Dedifferentiated amniotic fluid mesenchymal stem cell (primary cell): ENCODE measurements at regions not wholly inside any gene's neighbourhood (a gene's known extent, or its start where the extent isn't known, plus 50 kb on each side); places are given as distances from the start of the nearest gene placed in this dataset.
"Not testable (repeated sequence)": the region's sequence is repeated elsewhere in the genome, so short reads cannot be mapped to it uniquely, and the experiment has no call there.

Experiments used
- DNase-seq: peaks from one replicate; pipeline ENCODE4 v3.0.0-alpha.2; 2016; ENCODE audit errors: extremely low spot score

DNA sequence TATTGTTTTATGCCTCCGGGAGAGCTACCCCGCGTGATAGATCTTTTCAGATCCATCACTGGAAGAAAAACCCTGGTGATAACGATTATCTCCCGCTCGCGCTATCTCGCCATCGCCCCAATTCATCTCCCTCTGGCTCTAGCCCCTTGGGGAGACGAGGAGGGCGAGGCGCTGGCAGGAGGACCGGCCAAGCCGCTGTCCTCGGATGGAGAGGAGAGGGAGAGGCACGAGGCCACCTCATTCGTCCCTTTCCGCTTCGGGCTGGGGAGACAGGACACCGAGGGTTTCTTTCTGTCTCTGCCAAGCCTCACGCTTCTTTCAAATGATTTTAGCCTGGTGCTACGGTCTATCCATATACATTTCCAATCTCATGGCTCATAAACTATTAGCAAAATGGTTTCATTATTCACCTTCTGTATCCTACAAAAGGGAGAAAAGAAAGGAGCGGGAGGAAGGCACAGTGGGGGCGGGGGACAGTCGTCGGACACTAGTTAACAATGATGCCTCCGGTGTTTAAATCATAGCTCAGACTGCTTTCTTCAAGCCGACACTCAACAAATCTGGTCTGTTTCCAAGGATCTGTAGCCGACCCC lies 415.0 kb upstream of the ESRRG start:
- DNase-seq: no peak

DNA sequence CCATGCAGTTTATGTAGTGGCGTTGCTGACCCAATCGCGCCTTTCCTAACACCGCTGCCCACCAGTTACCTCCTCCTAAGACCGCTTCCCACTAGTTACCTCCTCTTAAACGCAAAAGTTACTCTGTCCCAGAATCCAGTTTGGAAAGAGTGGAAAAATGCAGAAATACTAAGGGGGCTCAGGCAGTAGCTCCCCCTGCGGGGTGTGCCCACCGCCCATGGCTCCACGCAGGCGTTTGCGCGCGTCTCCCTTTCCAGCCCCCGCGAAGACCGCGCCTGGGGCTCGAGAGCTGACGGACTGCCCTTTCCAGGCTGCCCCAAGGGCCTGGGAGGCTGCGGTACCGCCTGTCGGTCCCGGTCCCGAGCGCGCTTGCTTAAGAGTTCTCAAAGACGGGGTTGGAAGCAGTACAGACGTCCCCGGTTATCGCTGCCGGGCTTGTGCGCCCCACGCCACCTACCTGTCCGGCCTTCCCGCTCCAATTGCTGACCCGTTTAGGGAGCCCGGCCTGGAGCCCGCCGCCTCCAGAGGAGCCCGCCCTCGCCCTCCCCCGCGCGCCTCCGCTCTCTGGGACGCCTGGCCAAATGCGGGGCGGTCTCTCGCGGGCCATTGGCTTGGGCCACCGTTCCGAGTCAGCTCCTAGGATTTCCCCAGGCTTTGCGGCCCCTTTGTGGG lies 414.1 kb upstream of the ESRRG start:
- DNase-seq: no peak

DNA sequence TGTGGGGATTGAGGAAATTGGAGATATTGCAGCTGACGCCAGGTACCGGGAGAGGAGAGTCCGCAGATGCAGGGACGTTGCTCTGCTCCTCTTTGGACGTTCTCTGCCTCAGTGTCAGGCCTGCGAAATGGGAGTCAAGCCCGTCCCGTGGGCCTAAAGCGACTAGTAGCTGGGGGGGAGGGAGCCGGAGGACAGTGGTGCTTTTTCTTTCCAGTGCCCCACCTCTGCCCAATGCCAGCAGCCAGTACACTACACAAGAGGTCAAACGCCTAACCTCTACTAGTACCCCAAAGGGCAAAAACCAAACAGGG lies 413.6 kb upstream of the ESRRG start:
- DNase-seq: no peak

DNA sequence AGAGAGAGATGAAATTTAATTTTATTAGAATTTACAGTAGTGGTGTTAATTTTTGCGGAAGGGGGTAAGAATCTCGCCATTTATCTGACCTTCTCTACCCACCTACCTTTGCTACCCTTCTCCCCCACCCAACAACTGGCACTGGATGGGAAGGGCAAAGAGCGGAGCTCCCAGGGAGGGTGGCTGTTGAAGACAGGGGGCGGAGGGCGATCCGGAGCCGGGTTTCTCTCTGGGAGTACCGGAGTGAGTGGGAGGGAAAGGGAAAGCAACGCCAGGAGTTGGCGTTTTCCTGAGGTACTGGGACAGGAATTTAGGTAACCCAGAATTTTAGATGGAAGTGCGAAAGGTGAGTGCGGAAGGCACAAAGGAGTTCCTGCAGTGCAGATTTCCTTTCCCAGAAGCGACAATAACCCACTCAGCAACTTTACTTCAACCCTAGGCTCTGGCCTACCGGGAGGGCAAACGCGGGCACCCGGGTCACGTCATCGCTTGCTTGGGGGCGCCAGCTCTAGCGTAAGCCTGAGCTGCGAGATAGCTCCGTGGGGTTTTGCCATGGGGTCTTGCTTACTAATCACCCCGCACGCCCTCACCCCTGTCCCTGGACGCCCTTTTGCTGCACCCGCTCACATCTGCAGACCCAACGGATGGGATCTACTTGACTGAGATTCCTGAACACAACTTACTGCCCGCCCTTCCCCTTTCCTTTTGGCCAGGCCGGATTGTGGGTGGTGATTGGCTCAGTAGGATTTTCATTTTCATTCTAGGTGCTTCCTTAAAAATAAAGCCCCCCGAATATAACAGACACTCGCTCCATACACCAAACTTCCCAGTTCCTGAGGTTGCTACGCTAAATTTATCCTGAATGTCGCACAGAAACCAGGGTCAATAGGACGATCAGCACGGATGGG lies 413.0 kb upstream of the ESRRG start:
- DNase-seq: no peak

DNA sequence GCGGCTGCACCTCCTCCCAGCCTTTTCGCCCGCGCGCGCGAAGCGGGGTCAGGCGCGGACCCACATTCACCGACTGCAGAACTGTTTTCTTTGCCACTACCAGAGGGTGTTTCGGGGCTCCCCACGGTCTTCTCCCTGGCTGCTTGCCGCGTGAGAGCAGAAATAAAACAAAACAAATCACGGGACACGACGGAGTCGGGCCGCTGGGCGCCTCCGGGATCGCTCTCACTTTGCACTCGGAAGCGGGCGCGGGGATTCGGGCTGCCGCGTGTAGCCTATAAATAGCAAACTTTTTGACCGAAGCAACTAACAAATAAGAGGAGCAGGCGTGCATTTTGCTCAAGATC lies 412.3 kb upstream of the ESRRG start:
- DNase-seq: no peak

DNA sequence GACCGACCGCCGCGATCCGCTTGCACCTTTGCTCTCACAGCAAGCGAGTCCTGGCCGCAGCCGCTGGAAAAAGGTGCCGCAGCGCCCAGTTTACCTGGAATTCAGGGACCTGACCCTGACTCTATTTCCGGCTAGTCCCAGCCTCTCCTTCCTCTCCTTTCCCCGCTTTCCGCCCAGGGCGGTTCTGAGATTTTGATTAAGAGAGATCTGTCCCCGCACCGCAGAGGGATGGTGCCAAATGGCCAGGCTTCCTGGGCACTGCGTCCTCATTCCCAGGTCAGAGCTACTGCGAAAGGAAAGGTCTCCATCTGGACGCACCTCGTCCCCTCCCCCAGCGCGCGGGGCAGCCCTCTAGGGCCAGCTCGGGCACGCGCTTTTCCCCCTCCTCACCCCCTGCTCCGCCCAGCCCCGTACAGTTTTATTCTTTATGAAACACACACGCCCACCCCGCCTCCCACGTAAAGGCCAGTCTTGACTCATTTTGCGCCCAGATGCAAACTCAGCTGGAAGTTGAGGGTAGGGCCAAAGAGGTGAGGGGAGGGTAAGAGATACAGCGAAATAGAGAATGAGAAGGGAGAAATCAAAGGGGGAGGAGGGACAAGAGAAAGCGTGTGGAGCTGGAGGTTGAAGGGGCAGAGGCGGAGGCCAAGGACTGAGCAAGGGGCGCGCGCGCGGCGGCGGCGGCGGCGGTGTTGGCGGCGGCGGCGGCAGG lies 411.8 kb upstream of the ESRRG start:
- DNase-seq: no peak

DNA sequence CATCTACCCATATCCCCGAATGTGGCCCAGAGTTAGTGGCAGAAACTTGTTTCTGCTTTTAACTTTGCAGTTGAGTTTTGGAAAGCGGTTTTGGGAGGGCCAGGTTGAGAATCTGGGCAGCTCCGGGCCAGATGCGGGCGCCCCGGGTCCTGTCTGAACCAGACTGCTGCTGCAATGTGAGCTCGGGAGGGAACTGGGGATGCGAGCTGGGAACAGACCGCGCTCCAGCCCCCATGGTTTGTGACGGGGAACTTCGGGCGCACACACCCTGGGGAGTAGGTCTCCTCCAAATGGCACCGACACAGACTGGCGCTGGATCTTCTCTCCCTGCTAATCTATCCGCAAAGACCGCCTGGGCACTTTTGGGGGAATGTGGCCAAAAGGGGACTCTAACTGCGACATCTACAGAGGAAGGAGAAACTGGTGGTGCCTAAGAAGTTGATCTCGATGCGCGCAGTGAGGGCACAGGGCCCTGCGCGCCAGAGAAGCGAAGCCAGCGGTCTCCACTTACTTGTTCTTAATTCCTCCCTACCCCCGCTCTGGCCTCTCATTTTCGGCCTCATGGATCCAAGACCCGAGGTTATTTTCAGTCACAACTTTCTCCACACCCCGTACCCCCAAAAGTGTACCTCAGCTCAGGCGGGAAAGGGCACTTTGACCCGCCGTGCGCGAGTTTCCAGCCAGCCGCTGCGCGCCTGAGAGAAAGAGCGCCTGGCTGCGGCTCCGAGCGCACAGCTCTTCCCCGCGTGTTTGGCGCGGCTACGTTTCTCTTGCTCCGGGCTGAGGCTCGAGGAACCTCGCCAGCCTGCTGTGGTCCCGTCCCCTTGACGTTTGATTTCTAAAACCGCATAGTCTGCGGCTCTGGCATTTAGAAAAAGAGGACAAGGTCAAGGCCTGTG lies 411.0 kb upstream of the ESRRG start:
- DNase-seq: no peak

DNA sequence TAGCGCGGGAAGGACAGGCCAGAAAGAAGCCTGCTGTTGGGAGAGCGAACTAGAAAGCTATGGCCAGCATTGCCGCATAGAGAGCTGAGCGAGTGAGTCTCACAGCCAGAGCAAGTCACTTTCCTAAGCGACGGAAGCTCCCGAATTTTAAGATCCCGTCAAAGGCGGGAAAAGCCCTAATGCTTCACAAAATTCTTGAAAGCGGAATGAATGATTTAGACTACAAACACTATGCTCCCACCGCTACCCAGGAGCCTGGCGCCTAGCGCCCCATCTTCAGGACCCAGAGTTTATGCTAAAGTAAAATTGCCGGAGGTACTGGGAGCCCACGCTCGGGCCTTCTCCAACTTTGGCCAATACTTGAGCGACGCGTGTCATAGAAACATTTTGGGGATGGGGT lies 409.9 kb upstream of the ESRRG start:
- no peak for DNase-seq

DNA sequence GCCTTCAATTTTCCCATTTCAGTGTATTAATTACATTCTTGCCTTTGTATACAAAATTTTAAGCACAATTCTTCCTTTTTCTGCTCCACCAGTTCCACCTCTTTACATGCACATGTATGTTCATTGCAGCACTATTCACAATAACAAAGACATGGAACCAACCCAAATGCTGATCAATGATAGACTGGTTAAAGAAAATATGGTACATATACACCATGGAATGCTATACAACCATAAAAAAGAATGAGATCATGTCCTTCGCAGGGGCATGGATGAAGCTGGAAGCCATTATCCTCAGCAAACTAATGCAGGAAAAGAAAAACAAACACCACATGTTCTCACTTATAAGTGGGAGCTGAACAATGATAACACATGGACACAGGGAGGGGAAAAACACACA lies 400.1 kb upstream of the ESRRG start:
- not testable (repeated sequence) for DNase-seq

DNA sequence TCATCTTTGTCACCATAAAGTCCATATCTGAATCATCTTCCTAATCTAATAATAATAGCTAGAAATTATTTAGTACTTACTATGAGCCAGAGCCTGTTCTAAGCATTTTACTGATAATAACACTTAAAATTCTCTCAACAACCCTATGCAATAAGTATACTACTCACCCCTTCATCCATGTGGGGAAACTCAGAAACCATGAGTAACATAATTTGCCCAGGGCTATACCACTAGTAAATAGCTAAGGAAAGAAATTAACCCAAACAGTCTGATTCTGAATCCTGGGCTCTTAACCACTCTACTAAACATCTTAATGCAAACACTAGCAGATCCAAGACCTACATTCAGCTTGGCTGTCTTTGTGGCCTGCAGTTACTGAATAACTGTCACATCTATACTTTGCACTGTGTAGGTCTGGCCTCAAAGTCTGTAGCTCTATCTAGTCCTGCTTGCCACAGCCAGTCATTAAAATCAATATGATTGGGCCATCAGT lies 394.8 kb upstream of the ESRRG start:
- no peak for DNase-seq

DNA sequence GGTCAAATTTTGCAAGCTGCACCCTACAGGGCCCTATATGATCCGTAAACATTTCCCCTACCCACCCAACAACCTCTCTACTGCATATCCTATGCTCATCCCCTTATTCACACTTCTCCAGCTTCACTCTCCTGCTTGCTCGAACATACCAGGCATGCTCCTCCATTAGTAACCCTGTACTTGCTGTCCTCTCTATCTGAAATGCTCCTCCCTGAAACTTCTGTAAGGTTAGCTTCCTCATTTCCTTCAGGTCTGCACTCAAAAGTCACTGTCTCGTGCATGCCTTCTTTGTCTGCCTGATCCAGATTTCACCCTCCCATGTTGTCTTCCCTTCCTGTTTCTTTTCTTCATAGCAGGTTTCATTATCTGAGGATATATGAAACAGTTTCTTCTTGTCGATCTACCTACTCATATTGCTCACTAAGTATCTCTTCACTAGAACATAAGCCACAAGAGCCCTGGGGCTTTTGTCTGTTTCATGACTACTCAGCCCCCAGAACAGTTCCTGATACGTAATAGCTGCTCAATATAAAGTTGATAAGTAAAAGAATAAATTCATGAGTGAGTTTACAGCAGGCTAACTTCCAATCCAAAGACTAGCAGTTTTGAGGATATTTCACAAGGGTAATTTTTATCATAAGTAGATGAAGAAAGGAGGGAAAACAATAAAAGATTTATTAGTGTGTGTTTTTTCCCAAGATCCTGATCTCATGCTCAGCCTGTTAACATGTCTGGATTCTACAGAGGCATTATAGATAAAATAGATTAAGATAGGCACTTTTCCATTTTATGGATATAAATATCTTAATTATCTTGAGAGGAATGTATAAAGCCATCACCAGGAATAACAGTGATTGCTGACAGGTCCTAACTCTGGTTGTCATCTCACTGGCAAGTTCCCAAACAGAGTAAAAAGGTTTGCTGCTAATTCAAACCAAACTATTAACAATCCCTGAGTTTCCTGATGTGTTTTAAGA lies 392.5 kb upstream of the ESRRG start:
- no peak for DNase-seq

DNA sequence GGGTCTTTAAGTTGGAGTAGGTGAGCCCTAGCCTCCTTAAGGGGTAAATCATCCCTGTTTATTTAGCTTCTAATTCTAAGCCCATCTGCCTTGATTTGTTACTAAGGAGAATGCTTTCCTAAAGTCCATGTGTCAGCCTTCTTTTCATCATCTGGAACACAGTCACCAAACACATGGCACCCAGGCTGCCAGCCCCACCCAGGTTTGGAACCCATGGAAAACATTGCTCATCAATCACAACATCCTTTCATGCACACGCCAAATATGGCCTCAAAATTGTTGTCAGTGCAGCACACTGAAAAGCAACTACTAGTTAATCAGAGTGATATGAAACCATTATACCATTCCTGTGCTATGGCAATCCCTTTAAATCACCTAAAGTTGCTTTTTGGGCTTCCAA lies 386.7 kb upstream of the ESRRG start:
- DNase-seq: no peak

DNA sequence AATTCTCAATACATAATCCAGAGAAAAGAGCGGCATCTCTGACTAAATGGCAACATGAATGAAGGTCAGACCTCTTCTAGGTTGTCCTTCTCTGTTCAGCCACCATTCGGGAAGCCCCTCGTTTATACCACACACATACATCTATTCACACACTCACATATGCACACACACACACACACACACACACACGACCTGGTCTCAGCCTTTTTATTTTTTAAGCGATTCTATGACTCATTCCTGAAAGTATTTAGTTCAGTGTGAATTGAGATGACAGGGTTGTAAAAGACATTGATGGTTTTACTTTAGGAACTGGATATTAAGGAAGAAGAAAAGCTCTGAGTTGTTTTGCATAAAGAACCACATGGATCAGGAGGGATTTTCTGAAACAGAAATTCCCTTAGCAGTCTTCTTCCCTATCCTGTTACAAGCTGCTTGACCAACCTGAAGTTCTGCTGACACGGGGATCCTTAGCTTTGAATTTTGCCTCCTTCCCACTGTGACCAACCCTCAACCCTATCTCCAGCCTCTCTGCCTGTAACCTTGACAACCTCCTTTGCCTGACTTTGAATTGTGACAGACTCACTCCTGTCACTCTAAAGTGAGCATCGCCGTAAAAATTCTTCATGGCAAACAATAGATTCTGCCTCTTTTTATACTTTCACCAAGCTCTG lies 383.1 kb upstream of the ESRRG start:
- DNase-seq: no peak

DNA sequence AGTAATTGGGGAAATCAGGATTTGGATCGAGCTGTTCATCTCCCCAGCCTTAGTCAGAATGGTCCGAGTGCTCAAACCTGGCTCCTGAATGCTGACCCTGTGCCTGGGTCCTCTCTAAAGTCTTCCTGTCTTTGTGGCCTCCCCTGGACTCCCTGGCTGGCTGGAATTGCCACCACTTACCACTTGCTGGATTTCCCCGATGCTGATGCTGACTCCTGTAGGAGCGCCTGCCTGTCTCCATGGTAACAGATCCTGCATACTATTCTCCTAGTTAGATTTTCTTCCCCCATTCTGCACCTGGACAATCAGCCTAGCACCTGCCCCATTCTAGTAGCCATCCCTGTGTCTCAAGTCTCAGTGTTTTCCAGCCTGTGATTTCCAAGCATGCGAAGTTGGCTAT lies 382.2 kb upstream of the ESRRG start:
- DNase-seq: no peak

DNA sequence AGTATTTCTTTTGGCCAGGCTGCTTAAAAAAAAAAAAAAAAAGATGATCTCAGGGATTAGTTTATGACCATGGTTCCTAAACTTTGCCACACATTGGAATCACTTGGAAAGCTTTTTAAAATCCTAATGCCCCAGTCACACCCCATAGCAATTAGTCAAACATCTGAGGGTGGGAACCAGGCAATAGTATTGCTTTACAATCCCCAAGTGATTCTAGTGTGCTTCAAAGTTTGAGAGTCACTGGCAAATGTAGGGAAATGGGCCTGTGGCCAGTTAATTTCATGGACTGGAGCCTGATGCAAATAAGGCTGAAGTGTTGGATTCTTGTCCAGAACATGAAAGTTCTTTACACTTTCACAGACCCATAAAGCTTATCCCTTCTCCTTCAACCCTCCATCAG lies 374.6 kb upstream of the ESRRG start:
- no peak for DNase-seq

DNA sequence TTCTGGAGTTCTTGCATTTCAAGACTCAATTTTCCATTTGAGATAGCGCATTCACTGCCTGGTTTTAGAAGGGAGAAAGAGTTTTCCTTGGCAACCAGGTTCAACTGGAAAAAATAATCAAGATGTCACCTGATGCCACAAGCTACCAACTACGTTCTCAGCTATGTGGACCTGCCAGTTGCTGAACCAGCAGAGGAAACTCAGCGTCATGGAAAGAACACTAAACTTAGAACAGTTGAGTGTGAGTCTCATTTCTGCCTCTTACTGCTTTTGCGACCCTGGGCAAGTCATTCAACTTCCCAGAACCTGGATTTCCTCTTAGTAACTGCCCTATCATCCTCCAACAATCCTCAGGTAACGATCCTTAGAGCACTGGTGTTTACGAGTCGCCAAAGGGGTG lies 373.0 kb upstream of the ESRRG start:
- DNase-seq: no peak

DNA sequence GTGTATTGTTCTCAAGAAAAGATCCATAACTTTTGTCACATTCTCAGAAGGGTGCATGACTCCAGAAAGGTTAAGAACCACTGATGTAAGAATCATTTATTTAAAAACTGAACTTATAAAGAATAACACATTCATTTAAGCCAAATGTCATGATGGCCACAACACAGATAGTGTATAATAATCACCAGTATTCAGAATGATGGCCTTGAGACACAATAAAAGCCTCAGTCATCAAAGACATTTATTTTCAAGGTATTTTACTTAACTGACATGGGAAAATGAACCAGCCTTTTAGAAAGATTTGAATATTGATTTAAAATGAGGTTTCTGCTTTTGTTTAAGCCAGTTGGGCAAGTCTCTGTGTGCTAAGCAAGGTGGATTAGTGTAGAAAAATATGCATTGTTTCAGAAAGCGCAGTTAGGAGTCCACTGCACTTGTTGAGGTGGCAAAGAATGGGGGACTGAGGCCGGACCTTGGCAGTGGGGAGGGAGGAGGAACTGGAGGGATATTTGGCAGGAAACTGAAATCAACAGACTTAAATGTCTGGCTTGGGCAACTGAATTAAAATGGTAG lies 371.9 kb upstream of the ESRRG start:
- DNase-seq: no peak

DNA sequence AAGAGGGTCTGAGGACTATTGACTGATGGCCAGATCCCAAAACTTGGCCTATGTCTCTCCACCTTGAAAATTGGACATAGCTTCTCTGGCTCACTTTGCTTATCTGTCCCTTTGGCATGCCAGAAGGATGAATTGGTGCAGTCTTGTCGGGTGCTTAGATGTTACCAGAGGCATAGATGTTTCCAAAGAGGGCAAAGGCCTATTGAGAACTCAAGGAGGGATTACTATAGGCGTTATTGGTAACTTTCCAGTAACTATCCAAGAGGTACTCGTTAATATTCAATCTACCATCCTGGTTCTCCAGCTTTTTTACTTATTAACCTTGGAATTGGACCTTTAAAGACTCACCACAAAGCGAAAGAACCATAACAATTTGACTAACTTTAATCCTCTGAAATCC lies 368.3 kb upstream of the ESRRG start:
- DNase-seq: no peak
